ENCODE measurements at regions not wholly inside any gene's neighbourhood (a gene's known extent, or its start where the extent isn't known, plus 50 kb on each side); places are given as distances from the start of the nearest gene placed in this dataset.
"Not testable (repeated sequence)": the region's sequence is repeated elsewhere in the genome, so short reads cannot be mapped to it uniquely, and the experiment has no call there.

DNA sequence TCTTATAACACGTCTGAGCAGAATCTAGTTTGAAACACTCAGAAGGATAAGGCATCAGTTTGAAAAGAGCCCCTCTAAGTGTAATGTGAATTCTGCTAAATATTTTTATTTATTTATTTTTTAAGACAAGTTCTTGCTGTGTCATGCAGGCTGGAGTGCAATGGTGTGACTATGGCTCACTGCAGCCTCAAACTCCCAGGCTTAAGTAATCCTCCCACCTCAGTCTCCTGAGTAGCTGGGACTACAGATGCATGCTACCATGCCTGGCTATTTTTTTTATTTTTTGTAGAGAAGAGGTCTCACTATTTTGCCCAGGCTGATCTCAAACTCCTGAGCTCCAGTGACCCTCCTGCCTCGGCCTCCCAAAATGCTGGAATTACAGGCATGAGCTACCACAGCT, 225.9 kb upstream of the SEL1L start:
- DNase-seq, result peak in 1 of 2 donors; percentile 54

DNA sequence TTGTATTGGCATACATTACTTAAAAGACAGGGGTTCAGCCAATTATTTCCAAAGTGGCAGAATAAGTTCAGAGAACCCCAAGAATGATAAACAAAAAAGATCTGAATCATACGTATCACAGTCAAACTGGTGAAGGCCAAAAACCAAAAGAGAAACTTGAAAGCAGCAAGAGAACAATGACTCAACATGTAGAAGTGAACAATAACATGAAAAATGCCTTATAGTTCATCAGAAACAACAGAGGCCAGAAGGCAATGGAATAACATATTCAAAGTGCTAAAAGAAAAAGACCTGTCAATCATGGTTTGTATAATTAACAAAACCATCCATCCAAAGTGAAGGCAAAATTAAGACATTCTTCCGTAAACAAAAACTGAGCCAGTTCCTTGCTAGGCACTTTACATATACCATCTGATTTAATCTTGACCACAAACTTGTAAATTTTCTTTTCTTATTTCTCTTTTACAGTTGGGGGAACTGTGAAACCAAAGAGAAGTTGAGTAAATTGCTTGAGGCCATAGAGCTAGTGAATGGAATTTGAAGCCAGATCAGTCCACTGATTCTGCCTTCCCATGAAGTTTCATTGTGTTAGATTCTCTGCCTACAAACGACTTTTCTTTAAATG, 232.1 kb upstream of the SEL1L start:
- DNase-seq, result peak in 1 of 2 donors; percentile 23

DNA sequence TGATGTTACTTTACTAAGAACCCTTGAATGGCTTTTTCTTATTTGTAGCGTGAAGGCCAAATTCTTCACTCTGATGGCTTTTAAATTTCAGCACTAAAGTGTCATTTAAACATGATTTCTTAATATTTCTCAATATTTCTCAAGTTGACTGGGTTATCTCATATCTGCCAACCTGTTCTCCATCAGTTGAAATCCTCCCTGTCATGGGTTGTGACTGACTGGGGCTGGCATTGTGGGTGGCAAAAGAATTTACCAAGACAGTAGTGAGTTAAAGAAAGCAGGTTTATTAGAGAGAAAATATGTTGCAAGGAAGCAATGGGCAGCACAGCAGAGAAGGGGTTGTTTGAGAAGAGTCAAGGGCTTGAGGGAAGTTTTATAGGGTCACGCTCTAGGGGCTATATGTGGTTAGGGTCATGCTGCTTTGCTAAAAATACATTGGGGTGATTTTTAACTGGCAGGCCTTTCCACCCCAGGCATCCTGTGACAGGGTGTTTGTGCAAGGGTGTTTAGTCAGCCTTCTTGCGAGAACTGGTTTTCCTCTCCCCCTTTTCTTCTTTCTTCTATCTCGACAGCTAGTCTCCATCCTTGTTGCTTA, 232.8 kb upstream of the SEL1L start:
- peak; percentile 68 to 78 for DNase-seq

- DNase-seq, result peak; percentile 54 to 69
Measured at GRCh38 chr14:81767266-81767995, 233.8 kb upstream of the SEL1L start.

DNA sequence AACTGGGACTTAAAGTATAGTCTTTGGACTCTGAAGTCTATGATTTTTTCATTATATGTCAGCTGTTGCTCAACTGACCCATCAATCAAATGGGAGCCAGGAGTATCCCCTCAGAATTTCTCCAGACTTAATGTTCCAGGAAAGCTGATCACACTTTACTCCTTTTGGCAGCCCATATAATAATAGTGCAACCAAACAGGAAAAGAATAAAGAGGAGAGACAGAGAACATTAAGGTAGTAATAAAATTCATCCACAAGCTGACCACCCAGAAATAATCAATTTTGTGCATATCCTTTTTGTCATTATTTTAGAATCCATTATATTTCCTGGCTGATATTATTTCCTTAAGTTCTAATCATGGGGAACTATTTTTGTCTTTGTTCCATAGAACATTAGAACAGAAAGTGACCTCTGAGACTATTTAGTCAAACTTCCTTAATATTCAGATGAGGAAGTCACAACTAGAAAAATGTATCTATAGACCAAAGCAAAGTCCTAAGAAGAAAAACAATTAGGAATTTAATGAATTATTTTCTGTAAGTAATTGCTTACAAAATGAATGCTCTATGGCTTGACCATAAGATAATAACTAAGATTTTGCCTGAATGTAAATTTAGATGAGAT, 238.1 kb upstream of the SEL1L start:
- peak in 1 of 2 donors; percentile 66 for DNase-seq

DNA sequence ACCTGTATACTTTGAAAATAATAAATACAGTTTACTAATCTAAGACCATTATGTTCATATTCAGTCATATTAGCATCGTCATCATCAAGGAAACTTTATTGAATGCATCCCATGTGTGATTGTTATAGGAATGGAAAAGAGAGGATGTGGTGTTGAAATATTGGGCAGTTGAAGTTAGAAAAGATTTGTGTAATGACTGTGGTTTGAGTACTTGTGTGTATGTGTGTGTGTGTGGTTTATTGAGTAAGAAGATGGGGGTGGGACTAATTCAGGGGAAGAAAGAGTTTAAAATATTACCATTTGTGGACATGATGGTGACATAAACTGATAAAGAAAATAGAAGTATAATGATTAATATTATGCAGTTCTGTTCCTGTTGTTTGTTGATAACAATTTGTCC, 238.7 kb upstream of the SEL1L start:
- DNase-seq, result peak; percentile 69 to 87

GRCh38 chr14:81776531-81776930, 242.9 kb upstream of the SEL1L start:
- DNase-seq, result no peak

DNA sequence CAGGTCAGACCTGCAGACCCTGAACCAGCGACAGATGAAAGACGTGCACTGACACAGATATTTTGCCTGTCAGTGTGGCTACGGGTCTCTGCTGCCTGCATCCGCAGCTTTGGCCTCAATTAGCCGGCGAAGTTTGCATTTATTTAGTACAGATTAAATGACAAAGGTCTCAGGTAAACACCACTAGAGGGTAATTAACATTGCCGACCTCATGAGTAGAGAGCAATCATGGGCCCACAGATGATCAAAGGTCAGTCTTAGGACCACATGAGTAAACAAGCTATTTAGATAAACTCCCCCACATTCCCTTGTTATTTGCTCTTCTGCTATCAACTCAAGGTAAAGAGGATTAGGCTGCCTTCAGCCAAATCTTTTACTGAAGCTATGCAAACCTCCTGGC, 248.1 kb upstream of the SEL1L start:
- DNase-seq, result not testable (repeated sequence)

DNA sequence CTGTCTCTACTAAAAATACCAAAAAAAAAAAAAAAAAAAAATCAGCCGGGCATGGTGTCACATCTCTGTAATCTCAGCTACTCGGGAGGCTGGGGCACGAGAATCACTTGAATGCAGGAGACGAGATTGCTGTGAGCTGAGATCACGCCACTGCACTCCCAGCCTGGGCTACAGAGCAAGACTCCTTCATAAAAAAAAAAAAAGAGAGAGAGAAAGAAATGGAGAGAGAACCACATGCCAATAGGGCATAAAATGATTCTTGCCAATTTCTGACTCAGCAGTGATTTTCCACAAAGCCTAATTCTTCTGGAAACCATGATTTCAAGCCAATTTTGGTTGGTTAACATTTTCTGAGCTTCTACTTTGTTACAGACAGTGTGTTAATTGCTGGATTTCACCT, 250.4 kb upstream of the SEL1L start:
- no peak for DNase-seq

- DNase-seq, result no peak
Measured at GRCh38 chr14:81797315-81797714, 263.7 kb upstream of the SEL1L start.

- no peak for DNase-seq
Measured at GRCh38 chr14:81801921-81802320, 268.3 kb upstream of the SEL1L start.

DNA sequence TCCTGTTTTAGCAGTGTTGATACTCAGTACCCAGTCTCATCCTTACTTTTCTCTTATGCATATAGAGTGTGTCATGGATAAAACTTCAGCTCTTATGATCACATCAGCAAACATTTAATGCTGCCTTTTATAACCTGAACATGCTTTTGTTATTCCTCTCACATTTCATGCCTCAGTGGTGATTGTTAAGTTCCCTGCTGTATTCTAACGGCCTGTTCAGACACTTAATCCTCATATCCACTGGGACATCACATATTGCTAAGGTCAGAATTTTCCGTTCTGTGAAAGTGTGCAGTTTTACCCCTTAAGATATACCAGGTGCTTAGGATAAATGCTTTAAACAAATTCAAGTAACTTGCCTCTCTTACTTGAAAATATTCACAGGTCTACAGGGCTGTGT, 268.7 kb upstream of the SEL1L start:
- DNase-seq, result no peak

DNA sequence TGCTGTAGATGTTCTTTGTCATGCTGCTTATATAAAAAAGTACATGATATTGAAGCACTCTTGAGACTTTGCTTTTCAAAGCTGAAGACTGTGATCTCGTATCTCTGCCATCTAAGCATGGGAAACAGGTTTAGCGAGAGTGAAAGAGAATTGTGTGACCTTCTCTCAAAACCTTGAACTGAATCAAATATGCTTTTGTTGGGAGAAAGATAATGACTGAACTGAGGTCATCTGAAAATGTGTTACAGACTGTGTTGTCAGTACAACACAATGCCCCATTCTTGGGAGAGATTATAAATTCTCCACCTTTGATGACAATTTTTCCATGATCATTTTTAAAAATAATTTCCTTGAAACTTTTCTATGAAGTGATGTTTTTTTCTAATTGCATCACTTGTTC, 272.1 kb upstream of the SEL1L start:
- no peak for DNase-seq

- DNase-seq, result no peak
Measured at GRCh38 chr14:81811705-81812269, 278.1 kb upstream of the SEL1L start.

GRCh38 chr14:81818271-81818670, 284.6 kb upstream of the SEL1L start:
- no peak for DNase-seq

- no peak for DNase-seq
Measured at GRCh38 chr14:81819344-81819743, 285.7 kb upstream of the SEL1L start.

GRCh38 chr14:81819910-81820309, 286.3 kb upstream of the SEL1L start:
- DNase-seq, result no peak

DNA sequence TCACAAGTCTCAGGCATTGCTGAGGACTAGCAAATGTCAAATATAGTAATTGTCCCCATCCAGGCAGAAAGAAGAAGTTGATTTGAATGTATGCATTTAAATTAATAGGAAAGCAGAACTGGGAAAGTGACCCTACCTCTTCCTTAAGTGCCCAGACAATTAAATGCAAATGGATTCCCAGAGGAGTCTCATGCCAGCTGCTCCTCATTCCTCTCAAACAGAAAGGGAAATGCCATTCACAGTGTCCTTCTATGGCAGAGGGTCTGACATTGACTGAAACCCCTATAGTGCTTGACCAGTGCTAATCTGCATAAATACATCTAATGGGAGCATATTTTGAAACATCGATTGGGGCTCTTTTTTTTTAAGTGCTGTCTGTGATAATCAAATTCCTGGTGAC, 292.4 kb upstream of the SEL1L start:
- DNase-seq, result no peak

- DNase-seq, result no peak
Measured at GRCh38 chr14:81829447-81829846, 295.8 kb upstream of the SEL1L start.

GRCh38 chr14:81831128-81831820, 297.6 kb upstream of the SEL1L start:
- no peak for DNase-seq

GRCh38 chr14:81834308-81834707, 300.7 kb upstream of the SEL1L start:
- DNase-seq, result no peak

GRCh38 chr14:81837304-81837703, 303.7 kb upstream of the SEL1L start:
- peak; percentile 36 to 40 for DNase-seq

GRCh38 chr14:81839056-81839455, 305.4 kb upstream of the SEL1L start:
- no peak for DNase-seq

Data from inflammatory macrophage (primary cell).